ENCODE measurements at regions not wholly inside any gene's neighbourhood (a gene's known extent, or its start where the extent isn't known, plus 50 kb on each side); places are given as distances from the start of the nearest gene placed in this dataset.

DNA sequence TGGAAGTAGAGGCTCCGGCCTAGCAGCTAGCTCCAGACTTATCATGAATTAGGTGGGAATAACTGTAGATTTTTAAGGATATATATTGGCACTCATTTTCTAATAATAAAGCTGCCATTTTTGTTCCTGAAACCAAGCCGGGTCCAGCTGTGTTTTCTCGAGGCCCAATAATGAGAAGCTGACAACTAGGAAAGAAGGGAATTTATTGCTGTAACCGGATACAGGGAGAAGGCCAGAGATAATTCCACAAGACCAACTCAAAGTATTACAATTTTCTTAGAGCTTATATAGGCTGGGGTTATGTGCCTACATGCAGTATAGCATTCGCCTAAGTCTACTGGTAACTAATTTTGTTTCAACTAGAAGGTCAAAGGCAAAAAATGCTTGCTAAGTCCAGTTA lies 122.3 kb upstream of the FBXO33 start:
- TF ChIP-seq, protein P1, sequence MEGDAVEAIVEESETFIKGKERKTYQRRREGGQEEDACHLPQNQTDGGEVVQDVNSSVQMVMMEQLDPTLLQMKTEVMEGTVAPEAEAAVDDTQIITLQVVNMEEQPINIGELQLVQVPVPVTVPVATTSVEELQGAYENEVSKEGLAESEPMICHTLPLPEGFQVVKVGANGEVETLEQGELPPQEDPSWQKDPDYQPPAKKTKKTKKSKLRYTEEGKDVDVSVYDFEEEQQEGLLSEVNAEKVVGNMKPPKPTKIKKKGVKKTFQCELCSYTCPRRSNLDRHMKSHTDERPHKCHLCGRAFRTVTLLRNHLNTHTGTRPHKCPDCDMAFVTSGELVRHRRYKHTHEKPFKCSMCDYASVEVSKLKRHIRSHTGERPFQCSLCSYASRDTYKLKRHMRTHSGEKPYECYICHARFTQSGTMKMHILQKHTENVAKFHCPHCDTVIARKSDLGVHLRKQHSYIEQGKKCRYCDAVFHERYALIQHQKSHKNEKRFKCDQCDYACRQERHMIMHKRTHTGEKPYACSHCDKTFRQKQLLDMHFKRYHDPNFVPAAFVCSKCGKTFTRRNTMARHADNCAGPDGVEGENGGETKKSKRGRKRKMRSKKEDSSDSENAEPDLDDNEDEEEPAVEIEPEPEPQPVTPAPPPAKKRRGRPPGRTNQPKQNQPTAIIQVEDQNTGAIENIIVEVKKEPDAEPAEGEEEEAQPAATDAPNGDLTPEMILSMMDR (IDR thresholded peaks at IDR 0.05): no peak
- no peak for TF ChIP-seq POLR2A (IDR thresholded peaks at IDR 0.05)
